ENCODE measurements at regions not wholly inside any gene's neighbourhood (a gene's known extent, or its start where the extent isn't known, plus 50 kb on each side); places are given as distances from the start of the nearest gene placed in this dataset.

- no peak for DNase-seq (ENCODE audit: low read depth)
- TF ChIP-seq CTCF (conservative IDR thresholded peaks at IDR 0.05; ENCODE audit: low read depth, low read length): no peak
- H3K4me3 ChIP-seq (ENCODE audit: low read depth, low read length): no peak overlapping the region
Observed at GRCh38 chr18:73431620-73432019, 563.8 kb upstream of the NETO1 start.

DNA sequence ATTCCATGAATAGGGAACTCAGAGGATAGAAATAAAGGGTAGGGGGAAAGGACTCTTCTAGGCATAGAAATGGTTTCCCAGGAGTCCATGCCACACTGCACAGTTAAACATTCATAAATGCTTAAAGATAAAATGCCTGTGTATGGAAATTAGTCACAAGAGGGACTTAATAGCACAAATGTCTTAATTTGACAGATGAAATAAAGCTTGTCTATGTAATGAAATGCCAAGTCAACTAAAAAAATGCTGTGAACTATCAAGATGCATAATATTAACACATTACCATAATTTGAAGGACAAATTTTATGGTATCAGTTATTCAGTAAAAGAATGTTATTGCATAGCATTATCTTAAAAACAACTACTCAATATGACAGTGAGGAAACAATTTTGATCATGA lies 553.2 kb upstream of the NETO1 start:
- TF ChIP-seq CTCF (conservative IDR thresholded peaks at IDR 0.05; ENCODE audit: low read depth, low read length): no peak
- H3K4me3 ChIP-seq (ENCODE audit: low read depth, low read length): no peak overlapping the region
- no peak for DNase-seq (ENCODE audit: low read depth)

DNA sequence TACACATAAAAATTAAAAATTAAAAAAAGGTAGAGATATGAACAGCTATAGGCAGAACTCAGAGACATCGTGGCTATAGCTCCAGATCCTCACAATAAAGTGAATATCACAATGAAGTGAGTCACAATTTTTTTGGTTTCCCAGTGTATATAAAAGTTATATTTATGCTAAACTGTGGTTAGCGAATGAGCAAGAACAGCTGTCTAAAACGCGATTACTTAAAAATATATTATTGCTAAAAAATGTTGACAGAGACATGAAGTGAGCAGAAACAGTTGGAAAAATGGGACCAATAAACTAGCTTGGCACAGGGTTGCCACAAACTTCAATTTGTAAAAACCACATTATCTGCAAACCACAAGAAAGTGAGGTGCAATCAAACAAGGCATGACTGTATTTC lies 551.7 kb upstream of the NETO1 start:
- no peak for DNase-seq (ENCODE audit: low read depth)
- no peak for TF ChIP-seq CTCF (conservative IDR thresholded peaks at IDR 0.05; ENCODE audit: low read depth, low read length)
- H3K4me3 ChIP-seq (ENCODE audit: low read depth, low read length): no peak overlapping the region

GRCh38 chr18:73414598-73414997 lies 546.8 kb upstream of the NETO1 start:
- no peak overlapping the region for H3K4me3 ChIP-seq (ENCODE audit: low read depth, low read length)
- TF ChIP-seq CTCF (conservative IDR thresholded peaks at IDR 0.05; ENCODE audit: low read depth, low read length): no peak
- DNase-seq (ENCODE audit: low read depth): no peak

DNA sequence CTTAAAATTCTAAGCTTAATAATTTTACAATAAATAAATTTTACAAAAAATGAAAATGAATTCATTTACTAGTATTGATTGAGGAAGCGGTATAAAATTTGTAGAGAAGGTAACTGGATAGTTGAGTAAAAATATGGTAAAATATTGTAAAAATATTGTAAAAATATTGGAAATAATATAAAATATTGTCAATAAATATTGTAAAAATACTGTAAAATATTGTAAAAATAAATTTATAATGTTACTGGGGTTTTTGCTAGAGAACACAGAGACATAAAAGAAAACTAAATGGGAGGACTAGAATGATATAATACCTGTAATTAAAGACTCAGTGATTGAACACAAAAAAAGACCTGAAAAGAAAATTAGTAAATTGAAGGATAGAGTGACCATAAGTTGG lies 546.3 kb upstream of the NETO1 start:
- no peak overlapping the region for H3K4me3 ChIP-seq (ENCODE audit: low read depth, low read length)
- no peak for DNase-seq (ENCODE audit: low read depth)
- TF ChIP-seq CTCF (conservative IDR thresholded peaks at IDR 0.05; ENCODE audit: low read depth, low read length): no peak

DNA sequence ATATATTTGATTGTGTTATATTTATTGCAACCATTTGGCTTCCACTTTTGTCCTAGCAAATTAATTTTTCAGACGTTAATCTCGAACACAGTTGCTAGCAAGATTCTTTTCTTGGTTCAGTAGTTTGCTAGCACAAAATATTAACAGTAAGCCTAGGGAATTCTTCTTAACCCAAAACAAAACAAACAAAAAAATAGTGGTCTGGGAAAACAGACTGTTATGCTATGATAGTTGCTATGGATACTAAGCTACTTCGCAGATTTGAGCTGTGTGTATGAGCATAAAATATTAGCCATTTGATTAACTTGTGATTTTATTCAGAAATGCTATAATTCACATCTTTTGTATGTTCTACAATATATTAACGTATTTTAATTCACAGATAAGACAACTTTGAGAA lies 541.5 kb upstream of the NETO1 start:
- TF ChIP-seq CTCF (conservative IDR thresholded peaks at IDR 0.05; ENCODE audit: low read depth, low read length): no peak

DNA sequence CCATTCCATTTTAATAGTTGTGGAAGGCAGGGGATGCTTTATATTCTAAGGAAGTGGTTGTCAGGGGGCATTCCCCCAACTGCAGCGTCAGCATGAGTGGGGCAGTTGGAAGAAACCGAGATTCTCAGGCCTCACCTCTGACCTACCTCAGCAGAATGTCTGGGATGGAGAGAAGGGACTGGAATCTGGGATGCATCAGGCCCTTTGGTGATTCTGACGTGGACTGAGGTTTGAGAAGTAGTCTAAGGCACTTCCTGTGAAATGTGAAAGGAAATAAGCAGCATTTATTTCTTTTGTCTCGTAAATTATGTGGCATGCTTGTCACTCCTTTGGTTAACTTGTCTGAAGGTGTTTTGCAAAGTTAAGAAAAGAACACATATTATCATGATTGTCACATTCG lies 540.7 kb upstream of the NETO1 start:
- TF ChIP-seq CTCF (conservative IDR thresholded peaks at IDR 0.05; ENCODE audit: low read depth, low read length): no peak

More for the DNA sequence above, 541.5 kb upstream of the NETO1 start:
- no peak for DNase-seq (ENCODE audit: low read depth)
- H3K4me3 ChIP-seq (ENCODE audit: low read depth, low read length): no peak overlapping the region

More for the DNA sequence above, 540.7 kb upstream of the NETO1 start:
- no peak overlapping the region for H3K4me3 ChIP-seq (ENCODE audit: low read depth, low read length)
- no peak for DNase-seq (ENCODE audit: low read depth)

Data from epithelial cell of proximal tubule (primary cell).